T-cell (primary cell): ENCODE measurements at regions not wholly inside any gene's neighbourhood (a gene's known extent, or its start where the extent isn't known, plus 50 kb on each side); places are given as distances from the start of the nearest gene placed in this dataset.
A peak's percentile ranks its signal among the peaks of the same experiment; 100 is the strongest.

Source experiments
- ATAC-seq, 4 experiments: fragments of 200-7000 bp in 3 of 4; fragments of 150-1000 bp in 1 of 4; cut with Tn5 transposase; replicated peaks in 1 of 4; 1 replicate in 3 of 4; 2 replicates in 1 of 4; pipeline ENCODE4 v1.10.0; 2021; ENCODE audit warnings: moderate library complexity in 3 of 4, mild to moderate bottlenecking in 2 of 4, moderate number of reproducible peaks in 1 of 4
- CTCF ChIA-PET, 2 donors: fragments of 300-600 bp; sonication (Branson Sonifier 250); formaldehyde crosslinking; loops; one replicate each; lab custom pipeline; 2022; ENCODE audit warnings: antibody characterized with exemption in 2 of 2; lab: Charles Lee
- POLR2A ChIA-PET, 2 donors: fragments of 300-600 bp; sonication (Branson Sonifier 250); formaldehyde crosslinking; loops; one replicate each; lab custom pipeline; 2022; ENCODE audit warnings: antibody characterized with exemption in 2 of 2; lab: Charles Lee
- DNase-seq, 35 experiments: peaks; one replicate each; pipeline versions ENCODE4 v3.0.0 to v3.0.0-alpha.2; 2013 to 2023
- H3K27ac ChIP-seq: one replicate; pipeline ENCODE4 v1.5.1; 2013; ENCODE audit warnings: low read length
- H3K27me3 ChIP-seq, 2 experiments: replicated peaks in 1 of 2; 1 replicate in 1 of 2; 2 replicates in 1 of 2; pipeline versions ENCODE4 v1.6.1 to v1.7.0; 2013; ENCODE audit warnings: low read length in 1 of 2, mixed read lengths in 1 of 2; ENCODE audit not compliant: control insufficient read depth in 2 of 2, insufficient read depth in 2 of 2; ENCODE audit errors: extremely low read depth in 1 of 2
- H3K36me3 ChIP-seq, 2 donors: 1 replicate in 1 of 2; 2 replicates in 1 of 2; pipeline versions ENCODE4 v1.6.1 to v1.7.0; 2013; ENCODE audit warnings: low read length in 1 of 2; ENCODE audit not compliant: control insufficient read depth in 2 of 2, insufficient read depth in 1 of 2; ENCODE audit errors: extremely low read depth in 1 of 2
- H3K4me1 ChIP-seq, 2 experiments: 1 replicate in 1 of 2; 2 replicates in 1 of 2; pipeline versions ENCODE4 v1.6.1 to v1.7.0; 2013; ENCODE audit warnings: low read length in 2 of 2, mixed read lengths in 1 of 2; ENCODE audit not compliant: insufficient read depth in 2 of 2, control insufficient read depth in 1 of 2; ENCODE audit errors: extremely low read depth in 1 of 2
- H3K4me3 ChIP-seq, 2 donors: 1 replicate in 1 of 2; 2 replicates in 1 of 2; pipeline versions ENCODE4 v1.5.1 to v1.7.0; 2013; ENCODE audit warnings: mild to moderate bottlenecking in 2 of 2, low read length in 1 of 2, moderate library complexity in 1 of 2; ENCODE audit not compliant: control insufficient read depth in 1 of 2; ENCODE audit errors: extremely low read depth in 1 of 2
- H3K9me3 ChIP-seq: 2 replicates; pipeline ENCODE4 v1.7.0; 2013
- H3K27ac Mint-ChIP-seq, 2 donors: one replicate each; pipeline ENCODE4 v1.8.0; 2020 to 2021; ENCODE audit warnings: mild to moderate bottlenecking in 2 of 2, mixed read lengths in 2 of 2
- H3K27me3 Mint-ChIP-seq, 2 donors: one replicate each; pipeline ENCODE4 v1.8.0; 2021 to 2022; ENCODE audit warnings: mixed read lengths in 2 of 2
- H3K36me3 Mint-ChIP-seq: one replicate; pipeline ENCODE4 v1.8.0; 2021; ENCODE audit warnings: mixed read lengths
- H3K4me1 Mint-ChIP-seq, 3 donors: one replicate each; pipeline ENCODE4 v1.8.0; 2020 to 2022; ENCODE audit warnings: mixed read lengths in 3 of 3, mild to moderate bottlenecking in 1 of 3
- H3K4me3 Mint-ChIP-seq, 3 donors: one replicate each; pipeline ENCODE4 v1.8.0; 2020 to 2022; ENCODE audit warnings: mild to moderate bottlenecking in 3 of 3, mixed read lengths in 3 of 3, moderate library complexity in 3 of 3
- H3K9me3 Mint-ChIP-seq, 3 donors: one replicate each; pipeline ENCODE4 v1.8.0; 2020 to 2022; ENCODE audit warnings: mixed read lengths in 3 of 3
- WGBS: methylation state at CpG from one replicate; pipeline ENCODE4 v1.1.5; 2013; ENCODE audit warnings: missing lambda C conversion rate; ENCODE audit not compliant: insufficient coverage; 5-methylcytosine and 5-hydroxymethylcytosine counted together

- H3K4me1 ChIP-seq: peaks cover 7 to 32% of the 10 kb centered on the region in 2 experiments
- Mint-ChIP-seq H3K4me3 (no peak overlapping the region), H3K27me3 (no peaks in the 10 kb centered on the region), H3K9me3 (no peaks in the 10 kb centered on the region), H3K36me3 (no peaks in the 10 kb centered on the region), H3K4me1 (peaks cover 0 to 10% (median 9%) of the 10 kb centered on the region in 3 donors), H3K27ac (no peak overlapping the region)
- ATAC-seq (no peak), DNase-seq (no peak)
- H3K4me3 ChIP-seq: no peak overlapping the region
- H3K27me3 ChIP-seq: peaks cover 0 to 13% of the 10 kb centered on the region in 2 experiments
- no peaks in the 10 kb centered on the region for H3K9me3 ChIP-seq
- CTCF ChIA-PET: no interaction called here
- no peaks in the 10 kb centered on the region for H3K36me3 ChIP-seq
- POLR2A ChIA-PET: interaction anchor here in 1 of 2 donors (0.7 kb wide), 1 partner anchor 24 kb away, joined by 3 read pairs; no protein-coding TSS in a partner anchor
- no peak overlapping the region for H3K27ac ChIP-seq
- 86% methylated on average over 18 of the region's 21 CpGs for WGBS
These were observed 99.7 kb upstream of the CTDP1 start for GRCh38 chr18:79579807-79580497.

GRCh38 chr18:79580498-79581171 lies 99.0 kb upstream of the CTDP1 start:
- peak in 1 of 35 experiments; percentile 19 for DNase-seq
- Histone ChIP-seq H3K27ac (no peak overlapping the region), H3K4me1 (peaks cover 5 to 26% of the 10 kb centered on the region in 2 experiments), H3K27me3 (peaks cover 0 to 9% of the 10 kb centered on the region in 2 experiments), H3K9me3 (no peaks in the 10 kb centered on the region), H3K36me3 (no peaks in the 10 kb centered on the region), H3K4me3 (no peak overlapping the region)
- H3K9me3 Mint-ChIP-seq: no peaks in the 10 kb centered on the region
- CTCF ChIA-PET: no interaction called here
- no peaks in the 10 kb centered on the region for H3K27me3 Mint-ChIP-seq
- ATAC-seq: no peak
- WGBS: 94% methylated on average over 20 of the region's 28 CpGs
- no peaks in the 10 kb centered on the region for H3K36me3 Mint-ChIP-seq
- POLR2A ChIA-PET: no interaction called here
- peaks cover 0 to 6% (median 3%) of the 10 kb centered on the region in 3 donors for H3K4me1 Mint-ChIP-seq
- no peak overlapping the region for H3K27ac Mint-ChIP-seq
- no peak overlapping the region for H3K4me3 Mint-ChIP-seq

GRCh38 chr18:79581406-79581805 lies 98.2 kb upstream of the CTDP1 start:
- ChIA-PET POLR2A (no interaction called here), CTCF (no interaction called here)
- no peaks in the 10 kb centered on the region for H3K27me3 Mint-ChIP-seq
- WGBS: 87% methylated on average over 4 of the region's 6 CpGs
- peaks cover 0 to 3% of the 10 kb centered on the region in 2 experiments for H3K27me3 ChIP-seq
- H3K27ac ChIP-seq: no peak overlapping the region
- H3K9me3 ChIP-seq: no peaks in the 10 kb centered on the region
- no peak for ATAC-seq
- no peak overlapping the region for H3K27ac Mint-ChIP-seq
- H3K36me3 Mint-ChIP-seq: no peaks in the 10 kb centered on the region
- no peak overlapping the region for H3K4me3 ChIP-seq
- peaks cover 0 to 18% of the 10 kb centered on the region in 2 experiments for H3K4me1 ChIP-seq
- DNase-seq: peak in 1 of 35 experiments; percentile 17
- H3K9me3 Mint-ChIP-seq: no peaks in the 10 kb centered on the region
- H3K4me1 Mint-ChIP-seq: peaks cover 0 to 6% (median 0%) of the 10 kb centered on the region in 3 donors
- H3K4me3 Mint-ChIP-seq: no peak overlapping the region
- H3K36me3 ChIP-seq: no peaks in the 10 kb centered on the region

- ChIA-PET POLR2A (no interaction called here), CTCF (no interaction called here)
- H3K9me3 Mint-ChIP-seq: no peaks in the 10 kb centered on the region
- Histone ChIP-seq H3K27me3 (peaks cover 0 to under 1% of the 10 kb centered on the region in 2 experiments), H3K4me1 (peaks cover 0 to 13% of the 10 kb centered on the region in 2 experiments), H3K27ac (no peak overlapping the region), H3K4me3 (no peak overlapping the region), H3K9me3 (no peaks in the 10 kb centered on the region), H3K36me3 (no peaks in the 10 kb centered on the region)
- peaks cover 0 to 6% (median 0%) of the 10 kb centered on the region in 3 donors for H3K4me1 Mint-ChIP-seq
- no peak for ATAC-seq
- no peak overlapping the region for H3K27ac Mint-ChIP-seq
- no peaks in the 10 kb centered on the region for H3K27me3 Mint-ChIP-seq
- H3K4me3 Mint-ChIP-seq: no peak overlapping the region
- no peaks in the 10 kb centered on the region for H3K36me3 Mint-ChIP-seq
- no peak for DNase-seq
- WGBS: 99% methylated on average over 8 of the region's 8 CpGs
These were observed 97.7 kb upstream of the CTDP1 start for GRCh38 chr18:79581911-79582310.

- H3K27me3 Mint-ChIP-seq: no peaks in the 10 kb centered on the region
- Histone ChIP-seq H3K36me3 (no peaks in the 10 kb centered on the region), H3K27ac (no peak overlapping the region), H3K4me3 (no peak overlapping the region), H3K4me1 (peaks cover 0 to 4% of the 10 kb centered on the region in 2 experiments), H3K9me3 (no peaks in the 10 kb centered on the region), H3K27me3 (peaks cover 0 to 7% of the 10 kb centered on the region in 2 experiments)
- no peak for ATAC-seq
- H3K4me3 Mint-ChIP-seq: no peak overlapping the region
- ChIA-PET POLR2A (no interaction called here), CTCF (no interaction called here)
- H3K9me3 Mint-ChIP-seq: no peaks in the 10 kb centered on the region
- peaks cover 0 to 6% (median 0%) of the 10 kb centered on the region in 3 donors for H3K4me1 Mint-ChIP-seq
- H3K27ac Mint-ChIP-seq: no peak overlapping the region
- no peaks in the 10 kb centered on the region for H3K36me3 Mint-ChIP-seq
- DNase-seq: no peak
- WGBS: 93% methylated on average over 6 of the region's 8 CpGs
These were observed 96.6 kb upstream of the CTDP1 start for GRCh38 chr18:79582978-79583377.

GRCh38 chr18:79583426-79583825 lies 96.2 kb upstream of the CTDP1 start:
- Histone ChIP-seq H3K27ac (no peak overlapping the region), H3K27me3 (peaks cover 0 to 10% of the 10 kb centered on the region in 2 experiments), H3K4me3 (no peak overlapping the region), H3K4me1 (no peaks in the 10 kb centered on the region), H3K36me3 (no peaks in the 10 kb centered on the region), H3K9me3 (no peaks in the 10 kb centered on the region)
- no peaks in the 10 kb centered on the region for H3K36me3 Mint-ChIP-seq
- H3K27ac Mint-ChIP-seq: no peak overlapping the region
- ChIA-PET POLR2A (no interaction called here), CTCF (no interaction called here)
- WGBS: 97% methylated on average over 10 of the region's 13 CpGs
- no peaks in the 10 kb centered on the region for H3K27me3 Mint-ChIP-seq
- ATAC-seq (no peak), DNase-seq (no peak)
- H3K9me3 Mint-ChIP-seq: no peaks in the 10 kb centered on the region
- H3K4me1 Mint-ChIP-seq: peaks cover 0 to 6% (median 0%) of the 10 kb centered on the region in 3 donors
- no peak overlapping the region for H3K4me3 Mint-ChIP-seq
